Sigmoid colon (tissue), 4 donors: ENCODE measurements at regions not wholly inside any gene's neighbourhood (a gene's known extent, or its start where the extent isn't known, plus 50 kb on each side); places are given as distances from the start of the nearest gene placed in this dataset.

Source experiments
- CTCF ChIP-seq, 4 experiments: fragments of 450-650 bp in 3 of 4; fragments of 200-600 bp in 1 of 4; IDR thresholded peaks; one replicate each; pipeline ENCODE4 v1.5.1; 2016 to 2019; ENCODE audit warnings: antibody characterized with exemption in 4 of 4, mild to moderate bottlenecking in 3 of 4, moderate library complexity in 2 of 4
- EP300 ChIP-seq, 4 donors: sonication (generic); formaldehyde crosslinking; IDR thresholded peaks; one replicate each; pipeline ENCODE4 v1.6.1; 2017; ENCODE audit warnings: antibody characterized with exemption in 4 of 4
- POLR2A ChIP-seq, 2 donors: fragments of 450-650 bp; IDR thresholded peaks; one replicate each; pipeline ENCODE4 v1.6.1; 2016; ENCODE audit warnings: antibody characterized with exemption in 2 of 2, mild to moderate bottlenecking in 2 of 2, moderate library complexity in 2 of 2

DNA sequence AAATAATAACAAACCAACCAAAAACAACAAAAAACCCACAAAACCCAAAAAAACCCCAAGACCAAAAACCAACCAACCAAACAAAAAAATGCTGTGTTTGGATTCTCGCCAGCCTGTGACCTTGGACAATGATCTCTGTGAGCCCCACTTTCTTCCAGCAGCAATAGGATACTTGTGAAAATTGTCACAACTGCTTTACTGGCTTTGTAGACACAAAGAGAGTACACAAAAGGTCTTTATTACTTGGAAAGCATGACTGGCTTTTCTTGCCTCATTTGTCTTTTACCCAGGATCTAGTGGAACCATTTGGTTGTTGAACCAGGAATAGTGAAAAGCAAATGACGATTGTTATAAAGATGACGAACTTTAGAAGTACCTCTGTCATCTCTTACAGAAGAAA, 256.6 kb downstream of the UTP18 start:
- TF ChIP-seq POLR2A (IDR thresholded peaks at IDR 0.05) (no peak), EP300 (IDR thresholded peaks at IDR 0.05) (no peak), CTCF (IDR thresholded peaks at IDR 0.05) (no peak)
